SK-N-SH treated with all-trans-retinoic acid at 6 μM for 48 hours (cell line): ENCODE measurements at regions not wholly inside any gene's neighbourhood (a gene's known extent, or its start where the extent isn't known, plus 50 kb on each side); places are given as distances from the start of the nearest gene placed in this dataset.

Experiments used
- ATAC-seq: fragments of 200-7000 bp; cut with Tn5 transposase; 3 replicates; pipeline ENCODE4 v1.9.1; 2020; ENCODE audit warnings: mild to moderate bottlenecking, moderate library complexity
- ARNTL ChIP-seq: fragments of 450-650 bp; formaldehyde crosslinking; IDR thresholded peaks from 2 replicates; pipeline ENCODE4 v1.5.0; 2020; ENCODE audit warnings: low read depth, mild to moderate bottlenecking, moderate library complexity, borderline replicate concordance
- BACH2 ChIP-seq: fragments of 250-450 bp; sonication (Bioruptor Pico); IDR thresholded peaks from 2 replicates; pipeline ENCODE4 v1.9.0; 2021; ENCODE audit warnings: mild to moderate bottlenecking, borderline replicate concordance
- ESRRG ChIP-seq: fragments of 250-450 bp; sonication (Bioruptor Pico); IDR thresholded peaks from 2 replicates; pipeline ENCODE4 v1.6.1; 2021; ENCODE audit warnings: mild to moderate bottlenecking
- GLIS3 ChIP-seq: fragments of 250-450 bp; sonication (Bioruptor Pico); IDR thresholded peaks from 2 replicates; pipeline ENCODE4 v1.5.0; 2020; ENCODE audit warnings: mild to moderate bottlenecking, moderate library complexity
- ISL1 ChIP-seq: fragments of 250-450 bp; sonication (Bioruptor Pico); IDR thresholded peaks from 2 replicates; pipeline ENCODE4 v2.1.2; 2022; ENCODE audit warnings: mild to moderate bottlenecking, moderate library complexity
- PPARA ChIP-seq: fragments of 250-450 bp; sonication (Bioruptor Pico); IDR thresholded peaks from 2 replicates; pipeline ENCODE4 v1.5.0; 2020; ENCODE audit warnings: mild to moderate bottlenecking, borderline replicate concordance
- RARB ChIP-seq: fragments of 250-450 bp; sonication (Bioruptor Pico); IDR thresholded peaks from 2 replicates; pipeline ENCODE4 v1.8.0; 2021; ENCODE audit warnings: mild to moderate bottlenecking, moderate library complexity
- SNAI2 ChIP-seq: fragments of 250-450 bp; sonication (Bioruptor Pico); IDR thresholded peaks from 2 replicates; pipeline ENCODE4 v1.5.0; 2020; ENCODE audit warnings: mild to moderate bottlenecking, moderate library complexity
- TCF4 ChIP-seq: fragments of 250-450 bp; sonication (Bioruptor Pico); IDR thresholded peaks from 2 replicates; pipeline ENCODE4 v1.8.0; 2021; ENCODE audit warnings: mild to moderate bottlenecking, moderate library complexity, borderline replicate concordance
- TOX ChIP-seq: fragments of 250-450 bp; sonication (Bioruptor Pico); IDR thresholded peaks from 2 replicates; pipeline ENCODE4 v1.8.0; 2021; ENCODE audit warnings: mild to moderate bottlenecking, moderate library complexity, borderline replicate concordance
- ZFP3 ChIP-seq: fragments of 250-450 bp; sonication (Bioruptor Pico); IDR thresholded peaks from 2 replicates; pipeline ENCODE4 v1.5.0; 2020; ENCODE audit warnings: mild to moderate bottlenecking, moderate library complexity
- ZFP30 ChIP-seq: fragments of 450-650 bp; formaldehyde crosslinking; IDR thresholded peaks from 2 replicates; pipeline ENCODE4 v1.5.0; 2022; ENCODE audit warnings: mild to moderate bottlenecking, moderate library complexity
- ZNF565 ChIP-seq: fragments of 450-650 bp; formaldehyde crosslinking; conservative IDR thresholded peaks from 2 replicates; pipeline ENCODE4 v1.5.0; 2020; ENCODE audit warnings: low read depth, mild to moderate bottlenecking, moderate library complexity
- ZNF70 ChIP-seq: fragments of 450-650 bp; formaldehyde crosslinking; IDR thresholded peaks from 2 replicates; pipeline ENCODE4 v1.5.0; 2020; ENCODE audit warnings: mild to moderate bottlenecking, moderate library complexity
- ZNF8 ChIP-seq: fragments of 450-650 bp; formaldehyde crosslinking; IDR thresholded peaks from 2 replicates; pipeline ENCODE4 v1.5.0; 2020; ENCODE audit warnings: mild to moderate bottlenecking, moderate library complexity
- TF ChIP-seq, protein P1 (sequence below): fragments of 250-450 bp; sonication (Bioruptor Pico); IDR thresholded peaks from 2 replicates; pipeline ENCODE4 v1.8.0; 2021; ENCODE audit warnings: low read depth, mild to moderate bottlenecking, moderate library complexity, borderline replicate concordance
- TF ChIP-seq, protein P2 (sequence below): fragments of 250-450 bp; sonication (Bioruptor Pico); IDR thresholded peaks from 2 replicates; pipeline ENCODE4 v1.5.1; 2020; ENCODE audit warnings: low read depth, mild to moderate bottlenecking, moderate library complexity
- TF ChIP-seq, protein P3 (sequence below): fragments of 250-450 bp; sonication (Bioruptor Pico); IDR thresholded peaks from 2 replicates; pipeline ENCODE4 v1.8.0; 2020; ENCODE audit warnings: mild to moderate bottlenecking, moderate library complexity, borderline replicate concordance
- TF ChIP-seq, protein P4 (sequence below): fragments of 250-450 bp; sonication (Bioruptor Pico); IDR thresholded peaks from 2 replicates; pipeline ENCODE4 v1.5.0; 2020; ENCODE audit warnings: mild to moderate bottlenecking, moderate library complexity
- TF ChIP-seq, protein P5 (sequence below): fragments of 250-450 bp; sonication (Bioruptor Pico); IDR thresholded peaks from 2 replicates; pipeline ENCODE4 v1.5.1; 2021; ENCODE audit warnings: mild to moderate bottlenecking, moderate library complexity

DNA sequence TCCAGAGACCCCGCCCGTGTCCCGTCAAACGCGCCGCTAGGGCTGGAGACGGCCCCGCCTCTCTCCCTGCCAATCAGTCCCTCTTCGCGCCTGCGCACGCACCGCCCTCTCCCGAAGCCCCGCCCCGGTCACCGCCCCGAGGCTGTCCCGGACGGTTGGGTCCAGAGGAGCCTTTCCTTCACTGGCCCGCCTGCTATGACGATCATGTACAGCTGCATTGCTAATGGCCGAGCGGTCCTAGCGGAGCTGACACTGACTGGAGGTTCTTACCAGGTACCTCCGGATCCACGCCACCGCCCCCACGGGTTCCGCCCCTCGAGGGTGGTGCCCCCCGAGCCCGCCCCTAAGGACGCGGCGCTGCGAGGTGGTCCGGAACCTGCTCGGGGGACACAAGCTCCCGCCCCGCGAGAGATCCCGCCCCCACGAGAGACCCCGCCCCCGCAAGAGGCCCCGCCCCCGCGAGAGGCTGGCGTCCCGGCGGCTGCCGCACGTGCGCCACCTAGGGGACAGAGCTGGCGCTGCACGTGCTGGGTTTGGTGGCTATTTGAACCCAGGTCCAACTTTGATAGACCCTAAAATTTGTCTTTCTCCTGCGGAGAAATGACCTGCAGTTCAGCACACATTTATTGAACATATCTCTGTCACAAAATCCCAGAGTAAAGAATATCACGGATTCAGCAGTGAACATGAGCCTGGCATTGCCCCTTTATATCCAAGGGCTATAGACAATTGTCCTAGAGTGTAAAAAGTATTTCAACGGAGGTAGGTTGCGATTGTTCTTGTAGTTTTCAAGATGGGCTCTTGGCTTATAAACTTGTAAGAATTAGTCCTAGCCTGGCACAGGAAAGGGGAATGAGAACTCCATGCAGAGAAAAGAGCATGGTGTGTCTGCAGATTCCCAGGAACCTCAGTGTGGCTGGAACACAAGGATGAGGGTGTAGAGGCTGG, 88.7 kb downstream of the HNRNPD start (continued):
- TF ChIP-seq, protein P1, sequence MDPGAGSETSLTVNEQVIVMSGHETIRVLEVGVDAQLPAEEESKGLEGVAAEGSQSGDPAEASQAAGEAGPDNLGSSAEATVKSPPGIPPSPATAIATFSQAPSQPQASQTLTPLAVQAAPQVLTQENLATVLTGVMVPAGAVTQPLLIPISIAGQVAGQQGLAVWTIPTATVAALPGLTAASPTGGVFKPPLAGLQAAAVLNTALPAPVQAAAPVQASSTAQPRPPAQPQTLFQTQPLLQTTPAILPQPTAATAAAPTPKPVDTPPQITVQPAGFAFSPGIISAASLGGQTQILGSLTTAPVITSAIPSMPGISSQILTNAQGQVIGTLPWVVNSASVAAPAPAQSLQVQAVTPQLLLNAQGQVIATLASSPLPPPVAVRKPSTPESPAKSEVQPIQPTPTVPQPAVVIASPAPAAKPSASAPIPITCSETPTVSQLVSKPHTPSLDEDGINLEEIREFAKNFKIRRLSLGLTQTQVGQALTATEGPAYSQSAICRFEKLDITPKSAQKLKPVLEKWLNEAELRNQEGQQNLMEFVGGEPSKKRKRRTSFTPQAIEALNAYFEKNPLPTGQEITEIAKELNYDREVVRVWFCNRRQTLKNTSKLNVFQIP (CRISPR knock-in tag) = no peak
- TF ChIP-seq ZNF8 (CRISPR knock-in tag) = no peak
- TF ChIP-seq RARB (CRISPR knock-in tag) = no peak
- TF ChIP-seq ZFP3 = no peak
- TF ChIP-seq SNAI2 (CRISPR knock-in tag) = no peak
- no peak for TF ChIP-seq ESRRG (CRISPR knock-in tag)
- TF ChIP-seq, protein P2, sequence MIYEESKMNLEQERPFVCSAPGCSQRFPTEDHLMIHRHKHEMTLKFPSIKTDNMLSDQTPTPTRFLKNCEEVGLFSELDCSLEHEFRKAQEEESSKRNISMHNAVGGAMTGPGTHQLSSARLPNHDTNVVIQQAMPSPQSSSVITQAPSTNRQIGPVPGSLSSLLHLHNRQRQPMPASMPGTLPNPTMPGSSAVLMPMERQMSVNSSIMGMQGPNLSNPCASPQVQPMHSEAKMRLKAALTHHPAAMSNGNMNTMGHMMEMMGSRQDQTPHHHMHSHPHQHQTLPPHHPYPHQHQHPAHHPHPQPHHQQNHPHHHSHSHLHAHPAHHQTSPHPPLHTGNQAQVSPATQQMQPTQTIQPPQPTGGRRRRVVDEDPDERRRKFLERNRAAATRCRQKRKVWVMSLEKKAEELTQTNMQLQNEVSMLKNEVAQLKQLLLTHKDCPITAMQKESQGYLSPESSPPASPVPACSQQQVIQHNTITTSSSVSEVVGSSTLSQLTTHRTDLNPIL (CRISPR knock-in tag) = no peak

DNA sequence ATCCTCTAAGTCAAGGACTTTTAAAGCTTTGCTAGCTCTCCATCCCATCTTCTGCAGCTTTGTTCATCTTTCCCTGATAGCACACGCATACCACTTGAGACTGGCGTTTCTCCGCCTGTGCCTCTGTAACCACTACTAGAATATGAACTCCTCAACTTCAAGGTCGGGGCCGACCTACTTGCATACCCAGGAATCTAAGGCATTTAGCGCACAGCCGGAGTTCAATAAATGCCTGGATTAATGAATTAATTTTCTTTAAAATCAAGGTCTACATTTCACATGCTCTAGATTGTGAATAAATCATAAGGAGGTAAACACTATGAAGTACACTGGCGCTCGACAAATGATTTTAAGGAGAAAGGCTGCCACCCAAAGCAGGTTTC, 89.3 kb downstream of the HNRNPD start:
- no peak for ATAC-seq
- TF ChIP-seq TCF4 (no peak), TOX (CRISPR knock-in tag) (no peak), BACH2 (CRISPR knock-in tag) (no peak), SNAI2 (CRISPR knock-in tag) (no peak), ZFP30 (no peak), ZNF565 (no peak), ESRRG (CRISPR knock-in tag) (no peak), ISL1 (CRISPR knock-in tag) (no peak), RARB (CRISPR knock-in tag) (no peak), ARNTL (CRISPR knock-in tag) (no peak), ZNF70 (CRISPR knock-in tag) (no peak), ZFP3 (no peak), PPARA (CRISPR knock-in tag) (no peak), GLIS3 (CRISPR knock-in tag) (no peak)
- TF ChIP-seq, protein P3, sequence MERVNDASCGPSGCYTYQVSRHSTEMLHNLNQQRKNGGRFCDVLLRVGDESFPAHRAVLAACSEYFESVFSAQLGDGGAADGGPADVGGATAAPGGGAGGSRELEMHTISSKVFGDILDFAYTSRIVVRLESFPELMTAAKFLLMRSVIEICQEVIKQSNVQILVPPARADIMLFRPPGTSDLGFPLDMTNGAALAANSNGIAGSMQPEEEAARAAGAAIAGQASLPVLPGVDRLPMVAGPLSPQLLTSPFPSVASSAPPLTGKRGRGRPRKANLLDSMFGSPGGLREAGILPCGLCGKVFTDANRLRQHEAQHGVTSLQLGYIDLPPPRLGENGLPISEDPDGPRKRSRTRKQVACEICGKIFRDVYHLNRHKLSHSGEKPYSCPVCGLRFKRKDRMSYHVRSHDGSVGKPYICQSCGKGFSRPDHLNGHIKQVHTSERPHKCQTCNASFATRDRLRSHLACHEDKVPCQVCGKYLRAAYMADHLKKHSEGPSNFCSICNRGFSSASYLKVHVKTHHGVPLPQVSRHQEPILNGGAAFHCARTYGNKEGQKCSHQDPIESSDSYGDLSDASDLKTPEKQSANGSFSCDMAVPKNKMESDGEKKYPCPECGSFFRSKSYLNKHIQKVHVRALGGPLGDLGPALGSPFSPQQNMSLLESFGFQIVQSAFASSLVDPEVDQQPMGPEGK = no peak
- TF ChIP-seq, protein P1 (CRISPR knock-in tag) = no peak
- TF ChIP-seq, protein P2 (CRISPR knock-in tag) = no peak

DNA sequence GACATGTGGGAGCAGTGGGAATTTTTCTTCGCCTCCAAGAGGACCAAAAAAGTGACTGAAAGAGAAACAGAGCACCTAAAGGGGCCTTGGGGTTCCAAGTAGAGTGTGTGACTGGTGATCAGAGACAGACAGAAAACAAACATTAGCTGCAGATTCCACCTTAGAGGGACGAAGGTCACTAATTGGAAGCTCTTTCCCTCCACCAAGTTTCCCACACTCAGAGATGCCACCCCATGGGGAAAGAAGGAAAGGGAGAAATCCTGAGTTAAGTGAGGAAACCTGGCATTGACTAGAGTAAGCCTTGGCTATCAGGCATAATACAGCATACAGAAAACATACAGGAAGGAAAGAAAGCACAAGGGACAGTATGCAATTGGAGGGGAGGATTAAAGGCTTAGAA, 90.9 kb downstream of the HNRNPD start:
- no peak for ATAC-seq
- no peak for TF ChIP-seq ARNTL (CRISPR knock-in tag)
- TF ChIP-seq, protein P1 (CRISPR knock-in tag) = no peak
- TF ChIP-seq, protein P3 = no peak
- TF ChIP-seq TOX (CRISPR knock-in tag) = no peak
- TF ChIP-seq, protein P4, sequence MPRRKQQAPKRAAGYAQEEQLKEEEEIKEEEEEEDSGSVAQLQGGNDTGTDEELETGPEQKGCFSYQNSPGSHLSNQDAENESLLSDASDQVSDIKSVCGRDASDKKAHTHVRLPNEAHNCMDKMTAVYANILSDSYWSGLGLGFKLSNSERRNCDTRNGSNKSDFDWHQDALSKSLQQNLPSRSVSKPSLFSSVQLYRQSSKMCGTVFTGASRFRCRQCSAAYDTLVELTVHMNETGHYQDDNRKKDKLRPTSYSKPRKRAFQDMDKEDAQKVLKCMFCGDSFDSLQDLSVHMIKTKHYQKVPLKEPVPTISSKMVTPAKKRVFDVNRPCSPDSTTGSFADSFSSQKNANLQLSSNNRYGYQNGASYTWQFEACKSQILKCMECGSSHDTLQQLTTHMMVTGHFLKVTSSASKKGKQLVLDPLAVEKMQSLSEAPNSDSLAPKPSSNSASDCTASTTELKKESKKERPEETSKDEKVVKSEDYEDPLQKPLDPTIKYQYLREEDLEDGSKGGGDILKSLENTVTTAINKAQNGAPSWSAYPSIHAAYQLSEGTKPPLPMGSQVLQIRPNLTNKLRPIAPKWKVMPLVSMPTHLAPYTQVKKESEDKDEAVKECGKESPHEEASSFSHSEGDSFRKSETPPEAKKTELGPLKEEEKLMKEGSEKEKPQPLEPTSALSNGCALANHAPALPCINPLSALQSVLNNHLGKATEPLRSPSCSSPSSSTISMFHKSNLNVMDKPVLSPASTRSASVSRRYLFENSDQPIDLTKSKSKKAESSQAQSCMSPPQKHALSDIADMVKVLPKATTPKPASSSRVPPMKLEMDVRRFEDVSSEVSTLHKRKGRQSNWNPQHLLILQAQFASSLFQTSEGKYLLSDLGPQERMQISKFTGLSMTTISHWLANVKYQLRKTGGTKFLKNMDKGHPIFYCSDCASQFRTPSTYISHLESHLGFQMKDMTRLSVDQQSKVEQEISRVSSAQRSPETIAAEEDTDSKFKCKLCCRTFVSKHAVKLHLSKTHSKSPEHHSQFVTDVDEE = no peak
- TF ChIP-seq, protein P5, sequence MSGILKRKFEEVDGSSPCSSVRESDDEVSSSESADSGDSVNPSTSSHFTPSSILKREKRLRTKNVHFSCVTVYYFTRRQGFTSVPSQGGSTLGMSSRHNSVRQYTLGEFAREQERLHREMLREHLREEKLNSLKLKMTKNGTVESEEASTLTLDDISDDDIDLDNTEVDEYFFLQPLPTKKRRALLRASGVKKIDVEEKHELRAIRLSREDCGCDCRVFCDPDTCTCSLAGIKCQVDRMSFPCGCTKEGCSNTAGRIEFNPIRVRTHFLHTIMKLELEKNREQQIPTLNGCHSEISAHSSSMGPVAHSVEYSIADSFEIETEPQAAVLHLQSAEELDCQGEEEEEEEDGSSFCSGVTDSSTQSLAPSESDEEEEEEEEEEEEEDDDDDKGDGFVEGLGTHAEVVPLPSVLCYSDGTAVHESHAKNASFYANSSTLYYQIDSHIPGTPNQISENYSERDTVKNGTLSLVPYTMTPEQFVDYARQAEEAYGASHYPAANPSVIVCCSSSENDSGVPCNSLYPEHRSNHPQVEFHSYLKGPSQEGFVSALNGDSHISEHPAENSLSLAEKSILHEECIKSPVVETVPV (CRISPR knock-in tag) = no peak
- TF ChIP-seq ZFP30 = no peak
- no peak for TF ChIP-seq GLIS3 (CRISPR knock-in tag)
